Ovary (tissue), 3 donors: ENCODE measurements at regions not wholly inside any gene's neighbourhood (a gene's known extent, or its start where the extent isn't known, plus 50 kb on each side); places are given as distances from the start of the nearest gene placed in this dataset.

Source experiments
- CTCF ChIP-seq, 3 donors: fragments of 450-650 bp in 2 of 3; fragments of 200-600 bp in 1 of 3; IDR thresholded peaks; one replicate each; pipeline versions ENCODE4 v1.5.1 to v1.8.0; 2016 to 2022; ENCODE audit warnings: antibody characterized with exemption in 3 of 3, mild to moderate bottlenecking in 1 of 3
- EP300 ChIP-seq: sonication (generic); formaldehyde crosslinking; IDR thresholded peaks from one replicate; pipeline ENCODE4 v1.6.1; 2017; ENCODE audit warnings: antibody characterized with exemption
- POLR2A ChIP-seq: fragments of 450-650 bp; IDR thresholded peaks from one replicate; pipeline ENCODE4 v1.6.1; 2017; ENCODE audit warnings: antibody characterized with exemption, mild to moderate bottlenecking, moderate library complexity
- donor health status: DM: no; HTN: no; CAD: no.

- TF ChIP-seq CTCF (IDR thresholded peaks at IDR 0.05) (no peak), EP300 (no peak), POLR2A (no peak)
Measured at GRCh38 chr12:3362737-3363136, 128.3 kb upstream of the PRMT8 start.
